HG03060 (cell line): ENCODE measurements at regions not wholly inside any gene's neighbourhood (a gene's known extent, or its start where the extent isn't known, plus 50 kb on each side); places are given as distances from the start of the nearest gene placed in this dataset.

Experiments
- ATAC-seq: cut with Tn5 transposase; IDR thresholded peaks from one replicate; pipeline ENCODE4 v1.9.1; 2021; ENCODE audit warnings: low read depth, moderate number of reproducible peaks; ENCODE audit not compliant: unreplicated experiment

- no peak for ATAC-seq
Observed at GRCh38 chr4:14215116-14215770, 587.7 kb upstream of the BOD1L1 start.

- ATAC-seq: no peak
Observed at GRCh38 chr4:14217401-14217800, 589.9 kb upstream of the BOD1L1 start.

- ATAC-seq: no peak
Observed at GRCh38 chr4:14218641-14219040, 591.1 kb upstream of the BOD1L1 start.

DNA sequence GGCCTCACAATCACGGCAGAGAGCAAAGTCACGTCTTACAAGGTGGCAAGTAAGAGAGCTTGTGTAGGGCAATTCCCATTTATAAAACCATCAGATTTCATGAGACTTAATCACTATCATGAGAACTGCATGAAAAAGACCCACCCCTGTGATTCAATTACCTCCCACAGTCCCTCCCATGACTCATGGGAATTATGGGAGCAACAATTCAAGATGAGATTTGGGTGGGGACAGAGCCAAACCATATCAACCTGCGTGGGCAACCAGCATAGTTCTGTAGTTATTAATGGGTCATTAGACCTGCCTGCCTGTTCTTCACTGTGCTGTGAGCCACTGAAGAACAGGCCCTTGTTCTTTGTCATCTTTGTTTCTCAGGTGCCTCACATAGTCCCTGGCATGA is 593.7 kb upstream of the BOD1L1 start:
- ATAC-seq: no peak

DNA sequence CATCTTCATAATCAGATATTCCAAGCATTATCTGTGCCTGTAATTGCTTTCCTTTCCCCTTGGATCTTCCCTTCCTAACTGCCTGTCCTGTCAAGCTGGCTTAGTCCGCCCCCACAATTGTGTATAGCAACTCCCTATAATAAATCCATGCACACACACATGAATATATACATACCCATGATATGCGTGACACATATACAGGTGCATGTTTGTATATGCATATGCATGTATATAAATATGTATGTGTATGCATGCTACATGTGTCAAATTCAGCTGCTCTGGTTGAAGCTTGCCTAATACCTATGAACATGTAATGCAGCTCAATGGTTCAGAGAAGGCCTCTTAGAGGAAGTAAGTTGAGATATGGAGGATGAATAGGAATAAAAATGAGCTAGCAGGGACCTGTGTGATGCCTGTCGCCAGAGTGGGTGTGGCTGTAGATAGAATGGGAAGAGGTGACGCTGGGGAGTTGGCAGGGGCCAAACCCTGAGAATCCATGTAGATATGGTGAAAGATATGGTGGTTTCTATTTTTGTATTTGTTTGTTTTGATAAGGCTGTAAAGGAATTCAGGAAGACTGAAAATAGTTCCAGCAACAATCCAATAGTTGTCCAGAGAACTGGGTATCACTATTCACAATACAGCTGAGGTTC is 595.0 kb upstream of the BOD1L1 start:
- no peak for ATAC-seq

DNA sequence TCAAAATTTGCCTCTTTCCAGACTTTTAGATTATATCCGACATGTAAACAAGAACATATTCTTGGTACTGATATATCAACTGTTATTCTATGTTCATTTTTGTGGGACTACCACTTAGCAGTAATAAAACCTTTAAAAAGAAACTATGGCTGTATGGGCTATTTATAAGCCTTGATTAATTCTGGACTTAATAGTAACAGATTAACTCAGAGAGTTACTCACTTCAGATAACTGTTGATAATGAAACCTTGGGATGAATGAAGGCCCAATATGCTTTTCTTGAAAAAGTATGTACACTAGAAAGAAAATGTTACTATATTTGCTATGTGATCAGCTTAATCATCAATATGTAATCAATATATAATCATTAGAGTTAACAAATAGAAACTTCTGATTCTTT is 595.9 kb upstream of the BOD1L1 start:
- no peak for ATAC-seq

DNA sequence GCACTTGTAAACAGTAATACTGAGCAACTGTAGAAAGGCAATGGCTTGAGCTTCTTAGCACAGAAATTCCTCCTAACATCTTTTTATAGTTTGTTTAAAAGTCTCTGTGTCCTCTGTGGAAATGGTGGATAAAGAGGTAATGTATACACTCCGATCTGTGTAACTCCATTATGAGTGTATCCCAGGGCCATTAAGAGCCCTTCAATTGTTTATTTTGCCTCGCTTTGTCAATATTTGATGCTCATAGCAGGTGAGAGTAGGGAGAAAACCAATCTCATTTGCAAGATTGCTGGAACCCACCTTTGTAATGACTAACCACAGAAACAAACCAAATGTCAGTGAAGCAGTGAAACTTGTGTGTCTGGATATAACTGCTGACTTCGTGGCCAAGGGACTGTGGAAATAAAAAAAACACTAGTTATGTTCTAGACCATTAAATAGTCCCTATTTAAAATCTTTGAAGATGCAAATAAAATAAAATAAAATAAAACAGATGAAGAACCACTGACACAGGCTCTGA is 598.2 kb upstream of the BOD1L1 start:
- no peak for ATAC-seq

DNA sequence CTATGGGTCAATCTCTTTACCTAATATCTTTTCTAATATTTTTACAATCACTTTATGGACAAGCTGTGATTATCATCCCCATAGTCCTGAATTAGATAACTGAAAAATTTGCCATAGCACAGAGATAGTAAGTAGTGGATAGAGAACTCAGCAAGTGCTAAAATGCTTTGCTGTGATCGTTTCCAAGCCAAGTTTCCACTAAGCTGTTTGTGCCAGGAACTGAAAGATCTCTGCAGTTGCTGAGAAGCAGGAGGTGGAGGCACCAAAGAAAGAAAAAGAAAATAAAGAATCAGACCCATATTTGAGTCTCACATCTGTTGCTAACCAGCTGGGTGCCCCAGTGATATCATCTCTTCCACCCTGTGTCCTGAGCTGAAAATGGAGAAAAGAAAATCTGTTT is 605.6 kb upstream of the BOD1L1 start:
- ATAC-seq: no peak

- no peak for ATAC-seq
Observed at GRCh38 chr4:14234307-14234706, 606.8 kb upstream of the BOD1L1 start.

DNA sequence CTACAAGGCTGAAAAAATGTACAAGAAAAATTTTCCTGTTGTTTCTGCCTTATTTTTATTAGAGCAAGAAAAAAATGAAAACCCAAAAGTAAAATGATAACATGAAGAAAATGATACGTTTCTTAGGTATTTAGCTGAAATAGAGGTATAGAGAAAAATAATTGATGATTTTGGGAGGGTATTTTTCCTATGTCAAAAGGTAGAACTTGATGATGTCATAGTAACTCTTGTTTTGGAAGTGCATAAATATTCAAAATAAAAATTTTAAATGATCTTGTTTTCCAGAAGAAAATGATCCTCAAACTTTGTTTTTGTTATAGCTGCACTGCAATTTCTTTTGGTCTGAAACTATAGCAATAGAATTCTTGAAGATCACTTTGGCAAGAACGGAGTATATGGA is 608.8 kb upstream of the BOD1L1 start:
- no peak for ATAC-seq

GRCh38 chr4:14237911-14238310 is 610.4 kb upstream of the BOD1L1 start:
- ATAC-seq: no peak

DNA sequence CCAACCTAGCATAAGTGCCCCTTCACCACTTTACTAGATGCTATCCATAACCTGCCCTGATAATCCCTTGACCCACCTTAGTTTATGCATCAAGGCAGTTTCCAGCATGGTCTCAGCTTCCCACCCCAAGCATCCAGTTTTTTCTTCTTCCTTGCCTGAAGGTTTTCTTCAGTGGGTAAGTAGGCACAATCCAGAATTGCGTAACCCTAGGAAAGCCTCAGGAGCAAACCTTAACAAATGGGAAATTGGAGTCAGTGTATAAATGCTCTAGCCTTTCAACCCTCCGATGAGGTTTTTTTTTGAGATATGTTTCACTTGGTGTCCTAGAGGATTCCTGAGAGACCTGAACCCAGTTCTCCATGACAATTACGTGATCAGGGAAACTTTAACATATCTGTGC is 614.0 kb upstream of the BOD1L1 start:
- ATAC-seq: no peak

DNA sequence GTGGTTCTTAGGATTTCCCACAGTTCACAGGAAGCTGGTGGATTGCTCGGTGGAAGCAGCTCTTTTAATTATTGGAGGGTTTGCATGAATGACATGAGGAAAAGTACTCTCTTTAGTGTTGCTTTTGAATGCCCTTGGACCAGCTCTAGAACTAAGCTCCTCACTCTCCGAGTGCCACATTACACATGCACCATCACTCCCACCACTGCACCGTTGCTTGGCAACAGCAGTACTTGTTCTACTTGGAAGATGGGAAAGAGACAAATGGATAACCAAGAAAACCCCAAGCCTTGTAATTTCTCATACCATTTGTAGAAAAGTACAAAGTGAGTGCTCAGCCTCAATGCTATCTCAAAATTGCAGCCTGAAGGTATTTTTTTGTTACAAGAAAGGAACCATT is 620.2 kb upstream of the BOD1L1 start:
- ATAC-seq: no peak

DNA sequence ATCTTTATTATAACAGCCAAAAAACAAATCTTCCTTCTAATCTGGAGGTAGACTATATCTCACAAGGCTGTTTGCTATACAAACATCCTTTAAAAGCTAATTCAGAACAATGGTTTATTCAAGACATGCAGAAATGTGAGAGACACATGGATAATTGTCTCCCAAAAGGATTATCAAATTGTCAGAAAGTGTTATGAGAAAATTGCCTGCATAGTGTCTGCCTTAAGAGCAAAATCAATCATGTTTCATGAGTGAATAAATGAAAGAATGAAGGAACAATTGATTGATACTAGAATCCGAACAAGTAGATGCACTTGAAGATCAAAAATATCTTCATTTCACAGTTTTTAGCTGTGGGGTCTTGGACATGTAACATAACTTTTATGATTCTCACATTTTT is 621.7 kb upstream of the BOD1L1 start:
- ATAC-seq: no peak

DNA sequence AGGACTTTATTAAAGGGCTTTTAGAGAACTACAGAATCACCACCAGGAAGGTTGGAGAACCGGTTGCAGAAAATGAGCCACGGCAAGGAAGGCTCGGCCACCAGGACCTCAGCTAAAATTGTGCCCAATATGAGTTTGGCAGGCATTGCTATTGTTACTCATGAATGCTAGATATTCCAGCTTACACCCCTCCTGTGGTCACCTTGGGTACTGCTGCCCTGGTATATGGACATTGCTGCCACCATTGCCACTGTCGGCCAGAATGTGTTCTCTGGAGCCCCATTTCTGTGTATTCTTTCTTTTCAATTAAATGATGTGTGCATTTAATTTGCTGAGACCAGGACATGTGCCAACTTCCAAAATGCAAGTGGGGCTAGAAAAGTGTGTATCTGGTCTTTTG is 626.7 kb upstream of the BOD1L1 start:
- ATAC-seq: no peak

- no peak for ATAC-seq
Observed at GRCh38 chr4:14254926-14255325, 627.4 kb upstream of the BOD1L1 start.

GRCh38 chr4:14257903-14258302 is 630.4 kb upstream of the BOD1L1 start:
- no peak for ATAC-seq

GRCh38 chr4:14259936-14260335 is 632.4 kb upstream of the BOD1L1 start:
- ATAC-seq: no peak

- ATAC-seq: no peak
Observed at GRCh38 chr4:14260591-14260990, 633.1 kb upstream of the BOD1L1 start.

DNA sequence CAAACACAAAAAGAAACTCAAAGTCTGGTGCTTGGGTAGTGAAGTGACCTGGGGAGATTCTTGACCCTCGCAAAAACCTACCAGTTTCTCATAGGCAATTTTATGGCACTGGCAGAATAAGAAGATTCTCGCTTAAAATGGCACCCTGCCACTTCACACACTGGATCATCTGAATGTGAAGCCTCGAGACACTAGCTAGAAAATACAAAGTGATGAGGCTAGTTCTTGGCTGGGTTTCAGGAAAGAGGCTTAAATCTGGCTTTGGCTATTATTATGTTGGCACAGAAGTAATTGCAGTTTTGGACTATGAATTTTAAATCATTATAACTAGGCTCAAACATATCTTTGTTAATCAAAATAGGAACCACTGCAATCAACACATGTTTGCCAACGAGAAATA is 634.7 kb upstream of the BOD1L1 start:
- no peak for ATAC-seq

- ATAC-seq: no peak
Observed at GRCh38 chr4:14264437-14264836, 636.9 kb upstream of the BOD1L1 start.

- no peak for ATAC-seq
Observed at GRCh38 chr4:14265651-14266050, 638.1 kb upstream of the BOD1L1 start.
